Brain microvascular endothelial cell (primary cell): ENCODE measurements at regions not wholly inside any gene's neighbourhood (a gene's known extent, or its start where the extent isn't known, plus 50 kb on each side); places are given as distances from the start of the nearest gene placed in this dataset.

Experiments
- DNase-seq: peaks from one replicate; pipeline ENCODE4 v3.0.0-alpha.2; 2020
- H3K27ac ChIP-seq: fragments of 250-450 bp; sonication (Bioruptor Pico); 2 replicates; pipeline ENCODE4 v1.5.1; 2020; ENCODE audit warnings: mild to moderate bottlenecking, moderate library complexity
- H3K27me3 ChIP-seq: fragments of 250-450 bp; sonication (Bioruptor Pico); replicated peaks from 2 replicates; pipeline ENCODE4 v1.5.1; 2020; ENCODE audit warnings: mild to moderate bottlenecking
- H3K36me3 ChIP-seq: fragments of 250-450 bp; sonication (Bioruptor Pico); replicated peaks from 2 replicates; pipeline ENCODE4 v1.5.1; 2020; ENCODE audit warnings: mild to moderate bottlenecking
- H3K4me3 ChIP-seq: 2 replicates; pipeline ENCODE4 v1.5.1; 2011; ENCODE audit warnings: low read depth, mild to moderate bottlenecking, control low read depth, low read length, moderate library complexity
- CTCF ChIP-seq: IDR thresholded peaks from 2 replicates; pipeline ENCODE4 v1.5.1; 2011; ENCODE audit warnings: low read depth, mild to moderate bottlenecking, moderate library complexity, low read length, control low read depth, inconsistent platforms; ENCODE audit errors: missing control alignments
- in situ Hi-C: cut with HindIII; loops from 2 replicates; pipeline ENCODE4 v1.10.0; 2017; ENCODE audit warnings: low sequenced_read_pairs, low pct_ligation_motif_present

GRCh38 chrX:542179-542578 is 88.4 kb upstream of the SHOX start:
- in situ Hi-C loops: no loop called here
- no peak for TF ChIP-seq CTCF
- no peaks in the 10 kb centered on the region for H3K27me3 ChIP-seq
- H3K36me3 ChIP-seq: no peaks in the 10 kb centered on the region
- H3K4me3 ChIP-seq: no peak overlapping the region
- DNase-seq: no peak
- H3K27ac ChIP-seq: no peak overlapping the region

- Histone ChIP-seq H3K36me3 (no peaks in the 10 kb centered on the region), H3K27ac (no peak overlapping the region), H3K4me3 (no peak overlapping the region), H3K27me3 (no peaks in the 10 kb centered on the region)
- TF ChIP-seq CTCF: no peak
- DNase-seq: no peak
- in situ Hi-C loops: no loop called here
These were observed 85.1 kb upstream of the SHOX start for GRCh38 chrX:545452-545885.

GRCh38 chrX:550514-550913 is 80.1 kb upstream of the SHOX start:
- no peak for DNase-seq
- Histone ChIP-seq H3K27ac (no peak overlapping the region), H3K36me3 (no peaks in the 10 kb centered on the region), H3K27me3 (no peaks in the 10 kb centered on the region), H3K4me3 (no peak overlapping the region)
- in situ Hi-C loops: no loop called here
- no peak for TF ChIP-seq CTCF

GRCh38 chrX:551306-551705 is 79.3 kb upstream of the SHOX start:
- Histone ChIP-seq H3K36me3 (no peaks in the 10 kb centered on the region), H3K4me3 (no peak overlapping the region), H3K27ac (no peak overlapping the region), H3K27me3 (no peaks in the 10 kb centered on the region)
- in situ Hi-C loops: no loop called here
- no peak for DNase-seq
- TF ChIP-seq CTCF: no peak

- Histone ChIP-seq H3K4me3 (no peak overlapping the region), H3K27me3 (no peaks in the 10 kb centered on the region), H3K27ac (no peak overlapping the region), H3K36me3 (no peaks in the 10 kb centered on the region)
- no peak for TF ChIP-seq CTCF
- in situ Hi-C loops: no loop called here
- DNase-seq: no peak
These were observed 78.1 kb upstream of the SHOX start for GRCh38 chrX:552496-552895.

GRCh38 chrX:554271-554670 is 76.3 kb upstream of the SHOX start:
- TF ChIP-seq CTCF: no peak

More at GRCh38 chrX:554271-554670, 76.3 kb upstream of the SHOX start:
- Histone ChIP-seq H3K36me3 (no peaks in the 10 kb centered on the region), H3K4me3 (no peak overlapping the region), H3K27me3 (no peaks in the 10 kb centered on the region), H3K27ac (no peak overlapping the region)
- in situ Hi-C loops: no loop called here
- no peak for DNase-seq
